ENCODE measurements at regions not wholly inside any gene's neighbourhood (a gene's known extent, or its start where the extent isn't known, plus 50 kb on each side); places are given as distances from the start of the nearest gene placed in this dataset.
"Not testable (repeated sequence)": the region's sequence is repeated elsewhere in the genome, so short reads cannot be mapped to it uniquely, and the experiment has no call there.

DNA sequence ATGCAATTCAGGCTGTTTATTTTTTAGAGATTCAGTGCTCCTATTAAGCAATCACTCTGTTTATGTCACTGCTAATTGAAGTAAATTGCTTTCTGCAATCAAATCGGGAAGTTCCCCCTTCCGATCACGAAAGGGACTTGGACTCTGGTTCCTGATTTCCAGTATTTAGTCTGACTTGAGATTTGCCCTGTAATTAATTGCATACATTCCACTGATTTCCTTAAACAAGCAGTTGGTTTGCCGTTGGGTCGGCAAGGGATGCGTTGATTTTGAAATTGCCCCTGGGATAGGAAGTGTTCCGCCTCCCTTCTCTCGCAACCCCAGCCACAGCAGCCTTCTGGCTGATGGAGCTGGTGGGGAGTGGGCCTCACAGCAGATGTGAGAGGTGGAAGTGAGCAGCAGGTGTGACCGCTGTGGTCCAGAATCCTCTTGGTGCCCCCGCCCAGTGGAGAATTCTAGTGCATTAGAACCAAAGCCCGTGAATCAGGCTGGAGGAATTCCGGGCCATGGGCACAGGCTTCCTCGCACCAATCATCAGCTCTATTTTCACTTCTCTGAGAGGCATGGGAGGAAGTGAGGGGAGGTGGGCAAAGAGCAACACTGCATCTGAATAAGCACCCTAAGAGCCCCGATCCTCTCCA lies 102.5 kb downstream of the SPRY4 start:
- peak; percentile 26 for DNase-seq (ENCODE audit: low spot score)

DNA sequence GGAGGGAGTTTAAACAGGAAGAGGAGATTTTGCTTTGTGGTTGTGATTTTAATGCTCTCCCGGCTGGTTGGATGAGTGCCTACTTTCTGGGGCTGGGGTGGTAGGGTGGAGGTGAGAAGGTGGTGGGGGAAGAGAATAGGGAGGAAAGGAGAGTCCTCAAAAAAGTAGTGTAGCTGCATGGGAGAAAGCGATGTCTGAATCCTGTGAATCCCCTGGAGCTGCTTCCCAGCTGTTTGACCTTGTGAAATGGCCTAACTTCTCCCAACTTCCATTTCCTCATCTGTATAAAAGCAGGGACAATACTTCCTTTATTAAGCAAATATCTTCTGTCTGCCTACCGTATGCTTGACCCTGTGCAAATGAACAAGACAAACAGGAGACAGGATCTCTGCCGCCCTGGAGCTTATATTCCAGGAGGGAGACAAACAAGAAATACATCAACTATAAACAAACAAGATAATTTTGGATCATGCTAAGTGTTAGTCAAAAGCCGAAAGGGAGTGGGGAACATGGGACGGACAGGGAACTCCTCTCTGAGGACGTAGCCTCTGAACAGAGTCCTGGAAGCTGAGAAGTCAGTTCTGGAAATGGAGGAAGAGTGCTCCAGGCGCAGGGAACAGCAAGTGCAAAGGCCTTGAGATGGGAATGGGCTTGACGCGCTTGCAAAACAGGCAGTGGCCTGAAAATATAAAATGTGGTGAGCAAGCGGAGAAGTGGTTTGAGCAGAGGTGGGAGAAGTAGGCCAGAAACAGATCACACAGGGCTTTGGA lies 103.5 kb downstream of the SPRY4 start:
- DNase-seq (ENCODE audit: low spot score), result no peak

- no peak for DNase-seq (ENCODE audit: low spot score)
Measured at GRCh38 chr5:142219146-142219545, 105.7 kb downstream of the SPRY4 start.

DNA sequence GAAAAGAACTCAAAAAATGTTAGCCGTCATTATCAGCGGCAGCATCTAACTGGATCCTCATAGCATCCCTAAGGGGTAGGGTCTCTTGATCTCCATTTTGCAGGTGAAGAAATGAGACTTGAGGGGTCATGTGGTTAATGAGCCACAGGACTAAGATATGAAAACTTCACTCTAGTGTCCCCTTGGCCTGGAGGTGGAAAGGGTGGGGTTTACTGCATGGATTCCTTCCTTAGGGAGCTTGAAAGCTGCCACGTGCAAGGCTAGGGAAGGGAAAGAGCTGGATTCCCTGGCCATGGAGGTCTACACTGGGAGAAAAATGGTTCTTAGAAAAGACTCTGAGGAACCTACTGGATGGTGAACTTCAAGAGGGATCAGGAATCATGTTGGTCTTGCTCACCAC lies 107.9 kb downstream of the SPRY4 start:
- no peak for DNase-seq (ENCODE audit: low spot score)

GRCh38 chr5:142215915-142216681 lies 107.5 kb downstream of the NDFIP1 start:
- no peak for DNase-seq (ENCODE audit: low spot score)

GRCh38 chr5:142213077-142213476 lies 104.5 kb downstream of the NDFIP1 start:
- no peak for DNase-seq (ENCODE audit: low spot score)

GRCh38 chr5:142211918-142212317 lies 103.3 kb downstream of the NDFIP1 start:
- DNase-seq (ENCODE audit: low spot score), result no peak

DNA sequence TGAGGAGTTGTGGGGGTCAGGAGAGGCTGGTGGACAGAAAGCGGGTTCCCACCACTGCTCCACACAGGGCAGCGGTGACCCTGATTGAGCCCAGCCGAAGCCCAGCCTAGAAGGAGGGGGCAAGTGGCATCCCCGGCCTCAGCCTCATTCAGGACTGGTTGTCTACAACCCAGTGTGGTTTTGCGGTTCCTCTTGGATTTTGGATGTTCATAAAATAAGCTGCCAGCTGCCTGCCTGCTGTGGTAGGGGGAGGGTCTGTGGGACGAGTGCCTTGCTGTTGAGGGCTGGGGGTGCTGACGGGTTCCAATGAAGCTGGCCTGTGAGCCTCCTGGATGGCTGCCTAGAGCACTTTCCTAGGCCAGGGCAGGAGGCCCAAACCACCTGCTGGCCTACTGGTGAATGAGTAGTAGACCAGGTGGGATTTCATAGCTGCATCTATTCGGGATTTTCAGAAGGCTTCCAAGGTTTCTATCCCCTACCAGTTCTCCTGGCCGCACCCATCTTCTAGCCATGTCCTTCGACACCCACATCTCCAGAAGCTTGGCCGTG lies 102.4 kb downstream of the NDFIP1 start:
- no peak for DNase-seq (ENCODE audit: low spot score)

DNA sequence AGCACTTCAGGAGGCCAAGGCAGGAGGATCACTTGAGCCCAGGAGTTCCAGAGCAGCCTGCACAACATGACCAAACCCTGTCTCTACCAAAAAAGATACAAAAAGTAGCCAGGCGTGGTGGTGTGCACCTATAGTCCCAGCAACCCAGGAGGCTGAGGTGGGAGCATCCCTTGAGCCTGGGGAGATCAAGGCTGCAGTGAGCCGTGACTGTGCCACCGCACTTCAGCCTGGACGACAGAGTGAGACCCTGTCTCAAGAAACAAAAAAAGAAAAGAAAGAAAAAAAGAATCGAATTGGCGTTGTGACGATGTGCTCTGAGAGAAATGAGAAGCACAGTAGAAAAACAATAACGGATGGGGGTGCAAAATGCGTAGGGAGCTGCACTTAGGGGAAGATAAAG lies 101.4 kb downstream of the NDFIP1 start:
- DNase-seq (ENCODE audit: low spot score), result no peak

- no peak for DNase-seq (ENCODE audit: low spot score)
Measured at GRCh38 chr5:142208777-142209312, 100.3 kb downstream of the NDFIP1 start.

- not testable (repeated sequence) for DNase-seq (ENCODE audit: low spot score)
Measured at GRCh38 chr5:142208244-142208643, 99.7 kb downstream of the NDFIP1 start.

DNA sequence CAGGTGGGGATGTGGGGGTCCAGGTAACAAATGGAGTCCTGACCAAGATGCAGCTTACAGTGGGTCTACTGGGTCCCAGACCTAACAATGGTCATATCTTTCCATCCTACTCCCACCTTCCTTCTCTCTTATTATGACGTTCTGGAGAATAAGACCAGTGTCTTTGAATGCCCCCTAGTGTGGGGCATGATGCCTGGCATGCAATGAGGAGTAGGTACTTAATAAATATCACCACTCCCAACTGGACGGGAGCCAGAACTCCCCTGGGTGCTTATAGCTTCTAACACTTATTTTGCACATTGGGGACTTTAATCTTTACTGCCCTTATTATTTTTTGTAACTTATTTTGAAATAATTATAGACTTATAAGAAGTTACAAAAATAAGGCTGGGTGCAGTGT lies 98.2 kb downstream of the NDFIP1 start:
- DNase-seq (ENCODE audit: low spot score), result peak; percentile 25

DNA sequence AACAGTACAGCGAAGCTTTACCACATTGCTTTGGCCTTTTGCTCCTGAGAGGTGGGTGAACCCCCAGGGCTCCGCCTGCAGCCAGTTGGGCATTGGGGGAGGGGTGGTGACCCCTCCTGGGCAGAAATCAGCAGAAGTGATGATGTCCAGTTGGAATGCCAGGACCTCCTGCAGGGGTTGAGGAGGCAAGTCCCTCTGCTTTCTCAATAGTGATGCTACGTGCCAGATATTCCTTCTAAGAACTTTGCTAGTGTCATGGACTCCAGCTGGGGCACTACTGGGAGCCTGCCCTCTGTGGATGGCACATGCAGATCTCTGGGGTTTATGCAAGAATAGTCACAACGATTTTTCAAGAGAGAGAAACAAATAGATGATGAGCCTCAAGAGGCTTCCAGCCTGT lies 95.6 kb downstream of the NDFIP1 start:
- no peak for DNase-seq (ENCODE audit: low spot score)

All from NAMALWA (cell line).